ENCODE measurements at regions not wholly inside any gene's neighbourhood (a gene's known extent, or its start where the extent isn't known, plus 50 kb on each side); places are given as distances from the start of the nearest gene placed in this dataset.

DNA sequence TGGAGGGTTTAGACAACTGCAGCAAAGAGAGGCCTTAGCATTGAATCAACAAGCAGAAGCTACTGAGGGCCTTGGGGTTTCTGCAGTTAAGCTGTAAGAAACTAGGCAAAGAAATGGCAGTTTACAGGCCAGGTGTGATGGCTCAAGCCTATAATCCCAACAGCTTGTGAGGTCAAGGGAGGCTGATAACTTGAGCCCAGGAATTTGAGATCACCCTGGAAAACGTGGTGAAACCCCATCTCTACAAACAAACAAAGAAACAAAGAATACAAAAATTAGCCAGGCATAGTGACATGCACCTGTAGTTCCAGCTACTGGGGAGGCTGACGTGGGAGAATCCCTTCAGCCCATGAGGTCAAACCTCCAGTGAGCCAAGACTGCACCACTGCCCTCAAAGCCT lies 421.6 kb upstream of the CHST9 start:
- TF ChIP-seq, protein P1, sequence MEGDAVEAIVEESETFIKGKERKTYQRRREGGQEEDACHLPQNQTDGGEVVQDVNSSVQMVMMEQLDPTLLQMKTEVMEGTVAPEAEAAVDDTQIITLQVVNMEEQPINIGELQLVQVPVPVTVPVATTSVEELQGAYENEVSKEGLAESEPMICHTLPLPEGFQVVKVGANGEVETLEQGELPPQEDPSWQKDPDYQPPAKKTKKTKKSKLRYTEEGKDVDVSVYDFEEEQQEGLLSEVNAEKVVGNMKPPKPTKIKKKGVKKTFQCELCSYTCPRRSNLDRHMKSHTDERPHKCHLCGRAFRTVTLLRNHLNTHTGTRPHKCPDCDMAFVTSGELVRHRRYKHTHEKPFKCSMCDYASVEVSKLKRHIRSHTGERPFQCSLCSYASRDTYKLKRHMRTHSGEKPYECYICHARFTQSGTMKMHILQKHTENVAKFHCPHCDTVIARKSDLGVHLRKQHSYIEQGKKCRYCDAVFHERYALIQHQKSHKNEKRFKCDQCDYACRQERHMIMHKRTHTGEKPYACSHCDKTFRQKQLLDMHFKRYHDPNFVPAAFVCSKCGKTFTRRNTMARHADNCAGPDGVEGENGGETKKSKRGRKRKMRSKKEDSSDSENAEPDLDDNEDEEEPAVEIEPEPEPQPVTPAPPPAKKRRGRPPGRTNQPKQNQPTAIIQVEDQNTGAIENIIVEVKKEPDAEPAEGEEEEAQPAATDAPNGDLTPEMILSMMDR (conservative IDR thresholded peaks at IDR 0.05), result no peak
- no peak for TF ChIP-seq EZH2 (IDR thresholded peaks at IDR 0.05; ENCODE audit: low read depth)

Measured in PC-9 (cell line).